Activated CD8-positive, alpha-beta T cell treated with anti-CD3 and anti-CD28 coated beads for 36 hours (primary cell): ENCODE measurements at regions not wholly inside any gene's neighbourhood (a gene's known extent, or its start where the extent isn't known, plus 50 kb on each side); places are given as distances from the start of the nearest gene placed in this dataset.

Experiments used
- ATAC-seq: fragments of 200-7000 bp; cut with Tn5 transposase; one replicate; pipeline ENCODE4 v1.10.0; 2021; ENCODE audit warnings: mild to moderate bottlenecking, moderate library complexity
- CTCF ChIA-PET: fragments of 350-600 bp; sonication (Branson Sonifier 250); formaldehyde crosslinking; loops from one replicate; lab custom pipeline; 2021; ENCODE audit warnings: antibody characterized with exemption; lab: Charles Lee
- POLR2A ChIA-PET: fragments of 350-600 bp; sonication (Branson Sonifier 250); formaldehyde crosslinking; loops from one replicate; lab custom pipeline; 2021; ENCODE audit warnings: antibody characterized with exemption; lab: Charles Lee
- DNase-seq: peaks from one replicate; pipeline ENCODE4 v3.0.0-alpha.2; 2020
- H3K27ac Mint-ChIP-seq: one replicate; pipeline ENCODE4 v1.8.0; 2021; ENCODE audit warnings: mild to moderate bottlenecking, mixed read lengths
- H3K27me3 Mint-ChIP-seq: one replicate; pipeline ENCODE4 v1.8.0; 2021; ENCODE audit warnings: mixed read lengths
- H3K36me3 Mint-ChIP-seq: one replicate; pipeline ENCODE4 v1.8.0; 2021; ENCODE audit warnings: low read depth, mixed read lengths
- H3K4me1 Mint-ChIP-seq: one replicate; pipeline ENCODE4 v1.8.0; 2021; ENCODE audit warnings: low read depth, mixed read lengths
- H3K4me3 Mint-ChIP-seq: one replicate; pipeline ENCODE4 v1.8.0; 2021; ENCODE audit warnings: mild to moderate bottlenecking, moderate library complexity, mixed read lengths
- H3K9me3 Mint-ChIP-seq: one replicate; pipeline ENCODE4 v1.8.0; 2021; ENCODE audit warnings: mixed read lengths
- intact Hi-C: fragments of 100-400 bp; cut with micrococcal nuclease; formaldehyde crosslinking; loops from one replicate; pipeline ENCODE4 v1.10.0; 2022
- TF ChIP-seq, protein P1 (sequence below): fragments of 200-600 bp; IDR thresholded peaks from one replicate; pipeline ENCODE4 v1.8.0; 2022; ENCODE audit warnings: antibody characterized with exemption, mild to moderate bottlenecking

DNA sequence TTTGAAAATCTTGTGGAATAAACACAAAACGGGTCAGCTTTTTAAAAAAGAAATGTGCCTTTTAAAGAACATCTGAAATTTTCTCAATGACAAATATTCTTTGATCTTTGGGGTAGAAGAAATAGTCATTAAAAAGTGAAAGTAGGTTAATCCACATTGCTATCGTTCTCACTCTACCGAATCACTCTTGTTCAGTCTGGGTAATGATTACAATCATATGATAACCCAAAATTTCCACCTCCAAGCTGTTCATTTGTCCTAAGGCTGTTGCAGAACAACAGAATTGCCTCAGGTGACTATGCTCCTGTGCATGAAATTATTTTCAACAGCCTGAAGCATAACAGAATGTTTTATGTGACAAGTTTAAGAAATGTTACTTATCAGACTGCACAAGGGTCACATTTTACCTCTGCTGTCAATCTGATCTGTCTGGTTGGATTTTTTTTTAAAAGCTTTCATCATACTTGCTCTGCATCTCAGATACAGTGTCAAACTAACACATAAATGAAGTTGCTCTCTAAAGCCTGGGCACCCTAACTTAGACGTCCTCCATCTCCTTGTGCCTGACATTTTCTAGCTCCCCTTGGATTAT, 227.3 kb downstream of the LURAP1L start:
- TF ChIP-seq, protein P1, sequence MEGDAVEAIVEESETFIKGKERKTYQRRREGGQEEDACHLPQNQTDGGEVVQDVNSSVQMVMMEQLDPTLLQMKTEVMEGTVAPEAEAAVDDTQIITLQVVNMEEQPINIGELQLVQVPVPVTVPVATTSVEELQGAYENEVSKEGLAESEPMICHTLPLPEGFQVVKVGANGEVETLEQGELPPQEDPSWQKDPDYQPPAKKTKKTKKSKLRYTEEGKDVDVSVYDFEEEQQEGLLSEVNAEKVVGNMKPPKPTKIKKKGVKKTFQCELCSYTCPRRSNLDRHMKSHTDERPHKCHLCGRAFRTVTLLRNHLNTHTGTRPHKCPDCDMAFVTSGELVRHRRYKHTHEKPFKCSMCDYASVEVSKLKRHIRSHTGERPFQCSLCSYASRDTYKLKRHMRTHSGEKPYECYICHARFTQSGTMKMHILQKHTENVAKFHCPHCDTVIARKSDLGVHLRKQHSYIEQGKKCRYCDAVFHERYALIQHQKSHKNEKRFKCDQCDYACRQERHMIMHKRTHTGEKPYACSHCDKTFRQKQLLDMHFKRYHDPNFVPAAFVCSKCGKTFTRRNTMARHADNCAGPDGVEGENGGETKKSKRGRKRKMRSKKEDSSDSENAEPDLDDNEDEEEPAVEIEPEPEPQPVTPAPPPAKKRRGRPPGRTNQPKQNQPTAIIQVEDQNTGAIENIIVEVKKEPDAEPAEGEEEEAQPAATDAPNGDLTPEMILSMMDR, result no peak
- ChIA-PET POLR2A (no interaction called here), CTCF (no interaction called here)
- Mint-ChIP-seq H3K36me3 (no peaks in the 10 kb centered on the region), H3K27ac (no peak overlapping the region), H3K9me3 (peaks cover 2% of the 10 kb centered on the region), H3K27me3 (no peaks in the 10 kb centered on the region), H3K4me3 (no peak overlapping the region), H3K4me1 (no peaks in the 10 kb centered on the region)
- no peak for ATAC-seq
- intact Hi-C loops, result no loop called here
- no peak for DNase-seq

DNA sequence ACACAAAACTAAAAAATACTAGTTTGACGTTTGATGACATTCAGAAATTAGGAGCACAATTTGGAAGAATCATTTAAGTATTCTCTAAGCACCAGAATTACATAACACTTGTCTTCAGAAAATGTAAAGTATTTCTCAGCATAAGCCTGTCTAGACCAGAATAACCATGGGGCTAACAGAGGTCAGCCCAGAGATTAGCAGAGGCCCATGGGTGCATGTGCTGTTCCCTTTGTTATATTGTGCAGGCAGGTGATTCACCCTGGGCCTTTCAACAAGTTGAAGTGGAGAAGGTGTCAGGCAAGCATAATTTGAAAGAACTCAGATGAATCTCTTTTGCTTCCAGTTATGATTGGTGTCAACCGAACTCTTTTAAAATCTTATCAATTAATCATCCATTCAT, 227.9 kb downstream of the LURAP1L start:
- H3K9me3 Mint-ChIP-seq, result peaks cover 2% of the 10 kb centered on the region
- ChIA-PET POLR2A (no interaction called here), CTCF (no interaction called here)
- H3K4me1 Mint-ChIP-seq, result no peaks in the 10 kb centered on the region
- TF ChIP-seq, protein P1, result no peak
- no peak overlapping the region for H3K27ac Mint-ChIP-seq
- H3K27me3 Mint-ChIP-seq, result no peaks in the 10 kb centered on the region
- no peak overlapping the region for H3K4me3 Mint-ChIP-seq
- intact Hi-C loops, result no loop called here
- no peak for ATAC-seq
- no peak for DNase-seq
- H3K36me3 Mint-ChIP-seq, result no peaks in the 10 kb centered on the region

DNA sequence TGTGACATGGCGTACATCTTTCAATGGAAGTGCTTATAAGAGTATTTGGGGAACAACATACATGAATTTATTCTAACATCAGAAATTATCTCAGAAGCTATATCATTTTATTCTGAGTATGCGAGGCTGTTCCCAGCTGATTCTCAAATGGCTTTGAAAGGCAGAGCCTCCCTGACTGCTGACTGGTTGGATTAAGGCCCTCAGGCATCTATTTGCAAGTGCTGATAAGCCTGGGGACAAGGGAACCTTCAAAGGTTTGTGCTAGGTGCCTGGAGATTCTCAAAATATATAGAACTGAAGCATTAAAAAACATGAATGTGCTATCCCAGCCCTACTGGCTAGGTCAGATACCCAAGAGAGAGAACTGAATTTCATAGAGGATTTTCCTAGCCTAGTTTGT, 235.1 kb downstream of the LURAP1L start:
- no peak overlapping the region for H3K27ac Mint-ChIP-seq
- TF ChIP-seq, protein P1, result no peak
- DNase-seq, result no peak
- intact Hi-C loops, result no loop called here
- H3K27me3 Mint-ChIP-seq, result no peaks in the 10 kb centered on the region
- ChIA-PET POLR2A (no interaction called here), CTCF (no interaction called here)
- no peaks in the 10 kb centered on the region for H3K4me1 Mint-ChIP-seq
- H3K9me3 Mint-ChIP-seq, result peaks cover 8% of the 10 kb centered on the region
- H3K4me3 Mint-ChIP-seq, result no peak overlapping the region
- no peak for ATAC-seq
- no peaks in the 10 kb centered on the region for H3K36me3 Mint-ChIP-seq

DNA sequence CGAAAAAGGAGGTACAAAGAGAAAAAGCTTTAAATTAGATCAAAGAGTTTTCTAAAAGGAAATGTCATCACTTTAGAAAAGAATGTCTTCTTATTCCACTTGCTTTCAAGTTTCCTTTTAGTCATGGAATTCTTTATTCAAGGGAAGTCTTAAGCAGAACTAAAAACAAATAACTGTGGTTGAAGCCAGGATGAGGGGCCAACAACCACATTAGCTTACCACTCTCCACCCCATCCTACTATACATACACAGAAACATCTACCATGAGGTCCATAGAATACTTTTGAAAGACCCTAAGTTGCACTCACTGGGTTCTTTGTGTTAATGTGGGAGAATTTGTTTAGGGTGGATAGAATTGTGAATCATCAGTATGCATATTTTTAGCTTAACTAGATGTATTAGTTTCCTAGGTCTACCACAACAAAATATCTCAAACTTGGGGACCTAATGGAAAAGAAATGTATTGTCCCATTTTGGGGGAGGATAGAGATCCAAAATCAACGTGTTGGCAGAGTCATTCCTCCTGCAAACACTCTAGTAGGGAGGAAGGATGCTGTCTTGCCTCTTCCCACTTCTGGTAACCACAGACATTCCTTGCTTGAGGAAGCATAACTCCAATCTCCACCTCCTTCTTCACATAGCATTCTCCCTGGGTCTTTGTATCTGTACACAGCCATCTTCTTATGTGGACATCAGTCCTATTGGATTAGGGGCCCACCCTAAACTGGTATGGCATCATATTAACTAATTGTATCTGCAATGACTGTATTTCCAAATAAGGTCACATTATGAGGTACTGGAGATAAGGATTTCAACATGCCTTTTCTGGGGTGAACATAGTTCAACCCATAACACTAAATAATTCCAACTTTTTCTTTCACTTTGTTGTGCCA, 239.4 kb downstream of the LURAP1L start:
- ATAC-seq (no peak), DNase-seq (no peak)
- POLR2A ChIA-PET, result no interaction called here
- Mint-ChIP-seq H3K4me1 (no peaks in the 10 kb centered on the region), H3K27me3 (no peaks in the 10 kb centered on the region), H3K9me3 (peaks cover 5% of the 10 kb centered on the region), H3K27ac (no peak overlapping the region), H3K36me3 (no peaks in the 10 kb centered on the region), H3K4me3 (no peak overlapping the region)
- intact Hi-C loops, result no loop called here
- TF ChIP-seq, protein P1, result no peak
- CTCF ChIA-PET, result no interaction called here

DNA sequence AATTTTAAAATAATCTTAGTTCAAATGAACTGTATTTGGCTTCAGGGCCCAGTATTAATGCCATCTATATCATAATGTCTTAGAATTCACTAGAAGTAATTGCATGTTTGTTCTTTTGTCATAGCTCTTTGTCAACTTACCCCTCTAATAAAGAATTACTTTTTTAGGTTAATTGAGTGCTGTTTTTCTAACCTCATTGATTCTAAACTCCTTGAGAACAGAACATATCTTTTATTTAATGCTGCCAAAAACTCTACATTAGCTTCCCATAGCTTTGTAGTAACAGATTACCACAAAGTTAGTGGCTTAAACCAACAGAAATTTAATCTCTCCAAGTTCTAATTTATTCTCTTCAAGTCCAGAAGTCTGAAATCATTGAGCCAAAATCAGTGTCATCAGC, 242.4 kb downstream of the LURAP1L start:
- H3K36me3 Mint-ChIP-seq, result no peaks in the 10 kb centered on the region
- ATAC-seq (no peak), DNase-seq (no peak)
- H3K4me3 Mint-ChIP-seq, result no peak overlapping the region
- no peaks in the 10 kb centered on the region for H3K4me1 Mint-ChIP-seq
- ChIA-PET CTCF (no interaction called here), POLR2A (no interaction called here)
- intact Hi-C loops, result no loop called here
- TF ChIP-seq, protein P1, result no peak
- H3K27me3 Mint-ChIP-seq, result no peaks in the 10 kb centered on the region
- no peak overlapping the region for H3K27ac Mint-ChIP-seq
- peaks cover 4% of the 10 kb centered on the region for H3K9me3 Mint-ChIP-seq
